HCT116 (cell line): ENCODE measurements at regions not wholly inside any gene's neighbourhood (a gene's known extent, or its start where the extent isn't known, plus 50 kb on each side); places are given as distances from the start of the nearest gene placed in this dataset.

ENCODE experiments used
- ATAC-seq: fragments of 200-7000 bp; cut with Tn5 transposase; 2 replicates; pipeline ENCODE4 v1.9.1; 2020; ENCODE audit warnings: mild to moderate bottlenecking, moderate library complexity
- BruUV-seq: library from RNA; stranded (reverse); fragments of 400-500 nt; replicated peaks from 2 replicates; lab custom pipeline; 2021; lab: Mats Ljungman, UMichigan
- CTCF ChIA-PET: fragments of 300-600 bp; sonication (Branson Sonifier 250); formaldehyde crosslinking; loops from one replicate; lab custom pipeline; 2021; ENCODE audit warnings: antibody characterized with exemption; lab: Charles Lee
- POLR2A ChIA-PET: fragments of 300-600, 350-600 bp; sonication (Branson Sonifier 250); formaldehyde crosslinking; loops from one replicate; lab custom pipeline; 2021; ENCODE audit warnings: antibody characterized with exemption; lab: Charles Lee
- RAD21 ChIA-PET, 2 experiments: fragments of 300-600 bp; sonication (Branson Sonifier 250); formaldehyde crosslinking; loops; one replicate each; lab custom pipeline; 2023; ENCODE audit warnings: low total read pairs in 2 of 2; ENCODE audit not compliant: uncharacterized antibody in 2 of 2, unreplicated experiment in 2 of 2, low non-redundant PET in 1 of 2; lab: Charles Lee
- DNase-seq: peaks from one replicate; pipeline ENCODE4 v3.0.0-alpha.2; 2010; ENCODE audit warnings: low read depth, low spot score
- H2AFZ ChIP-seq: fragments of 200-600 bp; shearing (Covaris generic), sonication (generic); 2 replicates; pipeline ENCODE4 v1.6.1; 2017; ENCODE audit warnings: low read depth, mixed run types, mixed read lengths, antibody characterized with exemption, low read length; ENCODE audit not compliant: poor library complexity, severe bottlenecking
- H3K27ac ChIP-seq: 2 replicates; pipeline ENCODE4 v1.5.1; 2012; ENCODE audit warnings: low read depth, low read length
- H3K27me3 ChIP-seq: fragments of 200-600 bp; sonication (generic); 2 replicates; pipeline ENCODE4 v1.6.1; 2016; ENCODE audit warnings: mixed run types, low read length, mixed read lengths; ENCODE audit not compliant: insufficient read depth
- H3K36me3 ChIP-seq, 2 experiments: fragments of 200-500 bp in 1 of 2; fragments of 200-600 bp in 1 of 2; sonication (Bioruptor generic) in 1 of 2; sonication (generic) in 1 of 2; 2 replicates each; pipeline versions ENCODE4 v1.5.1 to v1.6.1; 2014 to 2016; ENCODE audit warnings: low read length in 2 of 2, inconsistent platforms in 1 of 2, mixed read lengths in 1 of 2, mixed run types in 1 of 2; ENCODE audit not compliant: insufficient read depth in 2 of 2, control insufficient read depth in 1 of 2
- H3K4me1 ChIP-seq, 2 experiments: fragments of 200-600 bp in 1 of 2; sonication (generic) in 1 of 2; 2 replicates each; pipeline versions ENCODE4 v1.5.1 to v1.6.1; 2012 to 2017; ENCODE audit warnings: low read length in 2 of 2, inconsistent platforms in 1 of 2, mild to moderate bottlenecking in 1 of 2, mixed read lengths in 1 of 2, mixed run types in 1 of 2, moderate library complexity in 1 of 2; ENCODE audit not compliant: insufficient read depth in 2 of 2, control insufficient read depth in 1 of 2
- H3K4me2 ChIP-seq: fragments of 200-600 bp; sonication (generic); 2 replicates; pipeline ENCODE4 v1.6.1; 2017; ENCODE audit warnings: mixed run types, low read length, mixed read lengths
- H3K4me3 ChIP-seq, 2 experiments: fragments of 200-600 bp in 1 of 2; sonication (generic) in 1 of 2; replicated peaks in 1 of 2; 2 replicates each; pipeline ENCODE4 v1.5.1; 2011 to 2016; ENCODE audit warnings: low read length in 2 of 2, control low read depth in 1 of 2, low read depth in 1 of 2, mild to moderate bottlenecking in 1 of 2, mixed read lengths in 1 of 2, mixed run types in 1 of 2
- H3K79me2 ChIP-seq: fragments of 200-600 bp; sonication (generic); 2 replicates; pipeline ENCODE4 v1.6.1; 2017; ENCODE audit warnings: mild to moderate bottlenecking, mixed run types, low read length, moderate library complexity, mixed read lengths; ENCODE audit not compliant: insufficient read depth
- H3K9ac ChIP-seq: fragments of 200-600 bp; sonication (generic); 2 replicates; pipeline ENCODE4 v1.6.1; 2016; ENCODE audit warnings: low read length, mixed read lengths
- H3K9me2 ChIP-seq: fragments of 200-600 bp; sonication (generic), shearing (Covaris generic); 2 replicates; pipeline ENCODE4 v1.6.1; 2017; ENCODE audit warnings: mixed run types, mild to moderate bottlenecking, moderate library complexity; ENCODE audit not compliant: insufficient read depth
- H3K9me3 ChIP-seq, 2 experiments: fragments of 200-500 bp in 1 of 2; fragments of 200-600 bp in 1 of 2; sonication (Bioruptor generic) in 1 of 2; sonication (generic) in 1 of 2; 2 replicates each; pipeline ENCODE4 v1.6.1; 2014 to 2017; ENCODE audit warnings: low read length in 2 of 2, mixed read lengths in 2 of 2, inconsistent platforms in 1 of 2, low read depth in 1 of 2, mild to moderate bottlenecking in 1 of 2, mixed run types in 1 of 2, moderate library complexity in 1 of 2; ENCODE audit not compliant: control insufficient read depth in 1 of 2, insufficient read depth in 1 of 2
- H4K20me1 ChIP-seq: fragments of 200-600 bp; sonication (generic), shearing (Covaris generic); 2 replicates; pipeline ENCODE4 v1.6.1; 2017; ENCODE audit warnings: mixed run types, mild to moderate bottlenecking, moderate library complexity; ENCODE audit not compliant: insufficient read depth
- ATF3 ChIP-seq: IDR thresholded peaks from 2 replicates; pipeline ENCODE4 v1.6.1; 2012
- CEBPB ChIP-seq: IDR thresholded peaks from 2 replicates; pipeline ENCODE4 v1.6.1; 2012; ENCODE audit warnings: low read depth
- CTCF ChIP-seq, 3 experiments: fragments of 200-600 bp in 1 of 3; sonication (generic) in 1 of 3; IDR thresholded peaks in 2 of 3; conservative IDR thresholded peaks in 1 of 3; 2 replicates each; pipeline ENCODE4 v1.5.1; 2012 to 2017; ENCODE audit warnings: low read depth in 2 of 3, low read length in 2 of 3, antibody characterized with exemption in 1 of 3, borderline replicate concordance in 1 of 3, control low read depth in 1 of 3, mild to moderate bottlenecking in 1 of 3, mixed read lengths in 1 of 3, mixed run types in 1 of 3, moderate library complexity in 1 of 3; ENCODE audit not compliant: insufficient read depth in 1 of 3
- EGR1 ChIP-seq: IDR thresholded peaks from 2 replicates; pipeline ENCODE4 v1.6.1; 2012; ENCODE audit warnings: low read depth
- EZH2 ChIP-seq: fragments of 200-600 bp; sonication (generic); IDR thresholded peaks from 2 replicates; pipeline ENCODE4 v1.6.1; 2017; ENCODE audit warnings: antibody characterized with exemption, mixed run types
- EZH2phosphoT487 ChIP-seq: fragments of 200-600 bp; IDR thresholded peaks from 2 replicates; pipeline ENCODE4 v1.6.1; 2018; ENCODE audit warnings: antibody characterized with exemption, borderline replicate concordance
- FOSL1 ChIP-seq: IDR thresholded peaks from 2 replicates; pipeline ENCODE4 v1.6.1; 2012; ENCODE audit warnings: low read depth
- JUND ChIP-seq: IDR thresholded peaks from 2 replicates; pipeline ENCODE4 v1.6.1; 2012
- MAX ChIP-seq: IDR thresholded peaks from 2 replicates; pipeline ENCODE4 v1.6.1; 2012
- POLR2A ChIP-seq: IDR thresholded peaks from 2 replicates; pipeline ENCODE4 v1.7.0; 2011; ENCODE audit warnings: borderline replicate concordance; ENCODE audit not compliant: insufficient read depth, insufficient read length; ENCODE audit errors: extremely low read depth
- POLR2AphosphoS5 ChIP-seq: IDR thresholded peaks from 2 replicates; pipeline ENCODE4 v1.6.1; 2011; ENCODE audit warnings: mild to moderate bottlenecking, low read depth, low read length, moderate library complexity
- REST ChIP-seq: IDR thresholded peaks from 2 replicates; pipeline ENCODE4 v1.6.1; 2012; ENCODE audit warnings: low read depth
- SP1 ChIP-seq: IDR thresholded peaks from 2 replicates; pipeline ENCODE4 v1.6.1; 2012; ENCODE audit warnings: low read depth
- TCF7L2 ChIP-seq: IDR thresholded peaks from 2 replicates; pipeline ENCODE4 v1.7.0; 2011; ENCODE audit warnings: borderline replicate concordance, inconsistent platforms; ENCODE audit not compliant: insufficient read depth, insufficient read length; ENCODE audit errors: extremely low read depth
- ZBTB33 ChIP-seq: IDR thresholded peaks from 2 replicates; pipeline ENCODE4 v1.6.1; 2011; ENCODE audit warnings: mild to moderate bottlenecking, low read length, moderate library complexity; ENCODE audit not compliant: insufficient replicate concordance; ENCODE audit errors: extremely low read depth
- intact Hi-C: fragments of 100-400 bp; cut with micrococcal nuclease; formaldehyde crosslinking; loops from 2 replicates; pipeline ENCODE4 v1.10.0; 2022

GRCh38 chr4:129261584-129261983 is 165.6 kb downstream of the C4orf33 start:
- RAD21 ChIA-PET = no interaction called here
- CTCF ChIA-PET = no interaction called here
- no peak overlapping the region for H2AFZ ChIP-seq
- H3K36me3 ChIP-seq = no peaks in the 10 kb centered on the region
- POLR2A ChIA-PET = no interaction called here
- intact Hi-C loops = no loop called here
- no peaks in the 10 kb centered on the region for H3K9me2 ChIP-seq
- no peaks in the 10 kb centered on the region for H3K9me3 ChIP-seq
- BruUV-seq = no TSS peak
- no peak for ATAC-seq
- no peak overlapping the region for H3K4me3 ChIP-seq
- no peak for DNase-seq
- H3K9ac ChIP-seq = no peak overlapping the region
- no peaks in the 10 kb centered on the region for H3K4me1 ChIP-seq
- H4K20me1 ChIP-seq = no peaks in the 10 kb centered on the region
- no peak overlapping the region for H3K4me2 ChIP-seq
- TF ChIP-seq MAX = no peak
- no peak for TF ChIP-seq CEBPB
- no peak for TF ChIP-seq EZH2
- TF ChIP-seq TCF7L2 = no peak
- no peak for TF ChIP-seq ATF3
- TF ChIP-seq EGR1 = no peak
- no peak for TF ChIP-seq POLR2AphosphoS5
- no peak for TF ChIP-seq POLR2A
- no peak for TF ChIP-seq SP1
- TF ChIP-seq REST = no peak
- no peak for TF ChIP-seq ZBTB33
- TF ChIP-seq FOSL1 = no peak
- no peak for TF ChIP-seq JUND
- TF ChIP-seq EZH2phosphoT487 = no peak
- TF ChIP-seq CTCF (IDR thresholded peaks at IDR 0.05 in 2 of 3, conservative IDR thresholded peaks at IDR 0.05 in 1 of 3; ENCODE audit: borderline replicate concordance in 1 of 3, insufficient read depth in 1 of 3, low read depth in 2 of 3, low read length in 2 of 3) = no peak
- H3K27me3 ChIP-seq = no peaks in the 10 kb centered on the region
- H3K79me2 ChIP-seq = no peaks in the 10 kb centered on the region
- no peak overlapping the region for H3K27ac ChIP-seq
